AG09309 (cell line): ENCODE measurements at regions not wholly inside any gene's neighbourhood (a gene's known extent, or its start where the extent isn't known, plus 50 kb on each side); places are given as distances from the start of the nearest gene placed in this dataset.

Source experiments
- DNase-seq: peaks from one replicate; pipeline ENCODE4 v3.0.0-alpha.2; 2010; ENCODE audit warnings: low read depth
- H3K4me3 ChIP-seq: 2 replicates; pipeline ENCODE4 v1.5.1; 2011; ENCODE audit warnings: mild to moderate bottlenecking, low read depth, low read length, moderate library complexity; ENCODE audit not compliant: control insufficient read depth
- TF ChIP-seq, protein P1 (sequence below): IDR thresholded peaks from 2 replicates; pipeline ENCODE4 v1.5.1; 2011; ENCODE audit warnings: mild to moderate bottlenecking, low read depth, low read length, inconsistent platforms; ENCODE audit not compliant: insufficient read depth, control insufficient read depth; ENCODE audit errors: missing control alignments

DNA sequence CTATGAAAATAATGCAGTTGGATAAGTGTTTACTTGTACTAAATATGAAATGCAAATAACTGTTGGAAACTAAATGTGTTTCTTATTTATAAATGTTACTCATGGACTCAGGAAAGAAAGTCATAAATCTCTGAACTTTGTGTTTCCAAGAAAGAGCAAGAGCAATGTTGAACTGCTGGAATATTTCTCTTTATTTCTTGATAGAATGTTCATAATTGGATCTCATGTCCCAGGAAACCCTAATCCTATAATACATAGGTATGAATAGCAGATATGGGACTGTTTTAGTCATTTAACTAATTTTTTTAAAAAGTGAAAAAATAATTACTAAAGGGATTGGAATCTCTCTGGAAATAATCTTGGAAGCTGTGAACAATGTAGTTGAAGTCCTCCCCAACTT is 245.0 kb upstream of the ACTBL2 start:
- TF ChIP-seq, protein P1, sequence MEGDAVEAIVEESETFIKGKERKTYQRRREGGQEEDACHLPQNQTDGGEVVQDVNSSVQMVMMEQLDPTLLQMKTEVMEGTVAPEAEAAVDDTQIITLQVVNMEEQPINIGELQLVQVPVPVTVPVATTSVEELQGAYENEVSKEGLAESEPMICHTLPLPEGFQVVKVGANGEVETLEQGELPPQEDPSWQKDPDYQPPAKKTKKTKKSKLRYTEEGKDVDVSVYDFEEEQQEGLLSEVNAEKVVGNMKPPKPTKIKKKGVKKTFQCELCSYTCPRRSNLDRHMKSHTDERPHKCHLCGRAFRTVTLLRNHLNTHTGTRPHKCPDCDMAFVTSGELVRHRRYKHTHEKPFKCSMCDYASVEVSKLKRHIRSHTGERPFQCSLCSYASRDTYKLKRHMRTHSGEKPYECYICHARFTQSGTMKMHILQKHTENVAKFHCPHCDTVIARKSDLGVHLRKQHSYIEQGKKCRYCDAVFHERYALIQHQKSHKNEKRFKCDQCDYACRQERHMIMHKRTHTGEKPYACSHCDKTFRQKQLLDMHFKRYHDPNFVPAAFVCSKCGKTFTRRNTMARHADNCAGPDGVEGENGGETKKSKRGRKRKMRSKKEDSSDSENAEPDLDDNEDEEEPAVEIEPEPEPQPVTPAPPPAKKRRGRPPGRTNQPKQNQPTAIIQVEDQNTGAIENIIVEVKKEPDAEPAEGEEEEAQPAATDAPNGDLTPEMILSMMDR: no peak
- H3K4me3 ChIP-seq: no peak overlapping the region
- DNase-seq: no peak

DNA sequence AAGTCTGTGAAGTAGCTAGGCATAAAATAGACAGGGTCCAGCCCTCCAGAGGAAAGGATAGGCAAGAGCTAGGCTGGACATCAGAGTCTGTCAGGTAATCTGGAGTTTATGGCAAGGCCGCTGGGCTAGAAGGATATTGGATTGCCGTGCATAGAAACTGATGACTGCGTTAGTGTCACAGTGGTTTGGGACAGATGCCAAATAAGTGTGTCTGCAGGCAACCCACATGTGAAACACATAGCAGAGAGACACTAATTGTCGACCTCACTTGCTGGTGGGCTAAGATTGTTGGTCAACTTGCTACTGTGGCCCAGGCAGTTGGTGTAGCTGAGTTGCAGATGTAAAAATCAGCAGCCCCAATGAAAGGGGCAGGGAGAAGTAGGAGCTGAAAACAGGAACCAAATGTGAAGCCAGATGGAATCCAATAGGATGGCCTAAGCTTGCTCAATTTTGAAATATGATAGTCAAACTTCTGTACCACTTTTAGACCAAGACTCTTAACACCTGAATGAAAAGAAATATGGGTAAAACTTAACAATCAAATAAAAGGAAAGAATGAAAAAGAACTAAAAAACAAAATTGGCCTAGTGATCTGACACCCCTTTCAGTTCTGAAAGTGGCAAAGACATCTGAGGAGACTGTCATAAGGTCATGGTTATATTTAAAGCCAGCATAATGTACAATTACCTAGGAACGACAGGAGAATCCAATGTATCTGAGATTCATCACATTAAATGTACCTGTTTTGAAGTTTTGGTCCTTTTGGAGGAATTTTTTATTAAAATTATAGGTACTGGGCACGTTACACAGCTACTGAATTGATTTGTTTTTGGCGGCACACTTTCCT is 243.3 kb upstream of the ACTBL2 start:
- TF ChIP-seq, protein P1: no peak
- DNase-seq: no peak
- H3K4me3 ChIP-seq: no peak overlapping the region

DNA sequence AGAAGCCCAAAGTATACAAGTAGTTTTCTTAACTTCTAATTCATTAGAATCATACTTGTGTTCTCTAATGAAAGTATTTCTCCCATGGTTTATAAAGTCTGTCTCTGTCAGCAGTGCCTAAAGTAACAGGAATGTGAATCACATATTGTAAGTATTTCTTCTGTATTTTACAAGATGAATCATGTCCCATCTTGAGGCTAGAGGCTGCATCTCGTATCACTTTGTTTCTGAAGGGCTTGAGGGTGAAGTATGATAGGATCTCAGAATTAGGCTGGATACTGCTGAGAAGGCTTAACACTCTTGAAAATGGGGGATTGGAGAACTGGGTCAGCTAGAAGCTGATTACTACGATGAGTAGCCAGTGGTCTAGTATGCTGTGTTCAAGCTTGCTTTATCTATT is 242.2 kb upstream of the ACTBL2 start:
- DNase-seq: no peak
- TF ChIP-seq, protein P1: no peak
- no peak overlapping the region for H3K4me3 ChIP-seq

DNA sequence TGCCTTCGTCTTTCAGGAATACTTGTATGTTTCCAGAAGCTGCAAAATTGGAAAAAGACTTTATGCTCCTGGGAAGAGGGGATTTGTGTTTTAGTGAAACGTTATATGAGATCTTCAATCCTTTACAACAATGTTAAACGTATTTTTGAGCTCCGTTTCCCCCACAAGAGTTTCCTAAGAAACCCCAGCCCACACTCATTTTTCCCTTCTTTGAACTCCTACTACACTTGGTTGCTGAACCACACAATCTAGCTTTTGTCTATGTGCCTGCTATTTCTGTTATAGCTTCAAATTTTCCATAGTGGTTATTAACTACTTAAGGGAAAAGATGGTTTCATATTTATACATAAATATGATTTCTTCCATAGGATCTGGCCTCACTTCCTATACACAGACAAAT is 238.6 kb upstream of the ACTBL2 start:
- DNase-seq: no peak
- no peak overlapping the region for H3K4me3 ChIP-seq
- TF ChIP-seq, protein P1: no peak

DNA sequence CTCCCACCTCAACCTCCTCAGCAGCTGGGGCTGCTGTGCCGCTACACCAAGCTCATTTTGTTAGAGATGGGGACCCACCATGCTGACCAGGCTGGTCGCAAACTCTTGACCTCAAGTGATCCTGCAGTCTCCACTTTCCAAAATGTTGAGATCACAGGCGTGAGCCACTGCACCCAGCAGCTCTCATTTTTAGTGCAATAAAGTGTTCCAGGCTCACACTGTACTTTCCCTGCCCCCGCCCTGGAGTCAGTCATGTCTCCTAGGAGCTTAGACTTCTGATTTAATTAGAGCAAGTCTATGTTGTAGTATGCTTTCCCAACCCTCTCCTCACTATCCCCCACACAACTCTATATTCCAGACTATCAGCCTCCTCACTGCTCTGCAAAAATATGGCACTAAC is 238.0 kb upstream of the ACTBL2 start:
- TF ChIP-seq, protein P1: no peak
- no peak for DNase-seq
- H3K4me3 ChIP-seq: no peak overlapping the region

DNA sequence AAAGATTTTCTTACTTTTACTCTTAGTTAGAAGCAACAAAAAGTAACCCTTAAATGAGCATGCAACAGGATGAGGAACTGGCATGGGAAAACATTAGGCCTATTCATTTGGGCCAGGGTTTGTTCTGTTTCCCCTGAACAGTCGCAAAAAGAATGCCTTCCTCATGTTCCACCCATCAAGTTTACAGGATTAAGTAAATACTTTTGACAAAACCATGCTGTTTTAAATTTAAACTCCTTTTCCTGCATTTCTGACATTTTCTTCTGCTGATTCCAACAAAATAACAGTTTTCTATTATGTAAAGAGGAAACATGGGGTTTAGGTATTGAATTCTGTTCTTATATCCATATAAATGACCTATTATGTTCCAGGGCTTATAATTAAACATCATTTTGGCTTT is 236.6 kb upstream of the ACTBL2 start:
- no peak overlapping the region for H3K4me3 ChIP-seq
- TF ChIP-seq, protein P1: no peak

More for the DNA sequence above, 236.6 kb upstream of the ACTBL2 start:
- no peak for DNase-seq
